ENCODE measurements at regions not wholly inside any gene's neighbourhood (a gene's known extent, or its start where the extent isn't known, plus 50 kb on each side); places are given as distances from the start of the nearest gene placed in this dataset.
"Not testable (repeated sequence)": the region's sequence is repeated elsewhere in the genome, so short reads cannot be mapped to it uniquely, and the experiment has no call there.

GRCh38 chr7:42726066-42726785 lies 185.6 kb downstream of the C7orf25 start:
- no peak for DNase-seq (ENCODE audit: low read depth, low spot score)
- TF ChIP-seq CTCF (IDR thresholded peaks at IDR 0.05; ENCODE audit: insufficient read depth, low read length, missing control alignments), result no peak
- CTCF ChIA-PET, result no interaction called here

DNA sequence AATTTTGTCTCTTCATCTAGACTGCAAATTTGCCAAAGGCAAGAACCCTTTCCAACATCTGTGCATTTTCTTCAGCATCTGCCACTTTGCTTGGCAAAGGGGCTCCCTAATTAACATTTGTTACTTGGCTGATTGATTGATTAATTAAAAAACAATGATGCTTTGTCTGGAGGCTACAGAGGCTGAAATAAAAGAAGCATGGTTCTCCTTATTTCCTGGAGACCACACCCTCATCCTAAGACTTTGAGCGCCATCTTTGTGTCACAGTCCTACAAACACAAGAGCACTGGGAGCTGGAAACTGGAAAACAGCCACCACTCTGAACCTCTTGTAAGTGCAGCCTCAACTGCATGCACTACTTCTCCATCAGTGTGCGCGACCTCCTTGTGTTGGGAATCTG lies 189.2 kb downstream of the C7orf25 start:
- ChIA-PET POLR2A (no interaction called here), CTCF (no interaction called here)
- no peak for DNase-seq (ENCODE audit: low read depth, low spot score)
- H3K4me3 ChIP-seq (ENCODE audit: low read depth, low read length), result no peak overlapping the region
- no peak for TF ChIP-seq CTCF (IDR thresholded peaks at IDR 0.05; ENCODE audit: insufficient read depth, low read length, missing control alignments)

More at GRCh38 chr7:42726066-42726785, 185.6 kb downstream of the C7orf25 start:
- POLR2A ChIA-PET, result no interaction called here
- no peak overlapping the region for H3K4me3 ChIP-seq (ENCODE audit: low read depth, low read length)

GRCh38 chr7:42722198-42722597 lies 189.7 kb downstream of the C7orf25 start:
- no peak for TF ChIP-seq CTCF (IDR thresholded peaks at IDR 0.05; ENCODE audit: insufficient read depth, low read length, missing control alignments)
- DNase-seq (ENCODE audit: low read depth, low spot score), result no peak
- ChIA-PET POLR2A (no interaction called here), CTCF (no interaction called here)
- H3K4me3 ChIP-seq (ENCODE audit: low read depth, low read length), result no peak overlapping the region

DNA sequence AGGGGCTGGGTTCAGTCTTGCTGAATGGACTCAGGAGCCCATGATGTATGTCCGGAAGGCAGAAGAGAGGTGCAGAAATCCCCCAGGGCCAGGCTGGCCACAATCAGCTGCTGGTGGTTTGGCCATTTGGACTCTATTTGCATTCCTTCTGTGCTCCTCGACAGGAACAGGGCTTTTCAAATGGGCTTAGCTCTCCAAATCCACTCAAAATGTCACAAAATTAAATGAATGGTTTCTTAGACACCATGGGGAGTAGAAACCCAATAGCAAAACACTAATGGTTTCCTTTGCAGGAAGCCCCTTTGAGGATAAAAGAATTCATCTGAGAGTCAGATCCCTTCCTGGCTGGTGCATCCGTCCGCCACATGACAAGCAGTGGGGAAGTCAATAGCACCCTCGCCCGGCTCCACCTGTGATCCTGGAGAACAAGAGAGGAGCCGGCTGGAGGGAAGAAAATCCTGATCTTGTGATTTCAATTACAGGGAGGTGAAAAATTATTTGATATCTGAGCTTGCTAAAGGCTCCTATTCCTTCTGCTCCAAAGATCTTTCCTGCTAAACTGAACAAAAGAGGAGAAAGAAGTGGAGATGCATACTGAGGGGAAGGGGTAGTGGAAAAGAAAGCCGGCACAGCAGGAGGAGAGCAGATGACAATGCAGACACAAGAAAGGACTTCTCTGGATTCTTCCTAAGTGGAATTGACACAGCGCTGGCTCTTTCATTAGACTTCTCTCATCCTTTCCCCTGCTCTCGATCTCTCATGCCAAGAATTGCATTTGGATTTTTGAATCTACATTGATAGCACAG lies 190.7 kb downstream of the C7orf25 start:
- no peak overlapping the region for H3K4me3 ChIP-seq (ENCODE audit: low read depth, low read length)
- ChIA-PET POLR2A (no interaction called here), CTCF (no interaction called here)
- no peak for DNase-seq (ENCODE audit: low read depth, low spot score)
- TF ChIP-seq CTCF (IDR thresholded peaks at IDR 0.05; ENCODE audit: insufficient read depth, low read length, missing control alignments), result no peak

DNA sequence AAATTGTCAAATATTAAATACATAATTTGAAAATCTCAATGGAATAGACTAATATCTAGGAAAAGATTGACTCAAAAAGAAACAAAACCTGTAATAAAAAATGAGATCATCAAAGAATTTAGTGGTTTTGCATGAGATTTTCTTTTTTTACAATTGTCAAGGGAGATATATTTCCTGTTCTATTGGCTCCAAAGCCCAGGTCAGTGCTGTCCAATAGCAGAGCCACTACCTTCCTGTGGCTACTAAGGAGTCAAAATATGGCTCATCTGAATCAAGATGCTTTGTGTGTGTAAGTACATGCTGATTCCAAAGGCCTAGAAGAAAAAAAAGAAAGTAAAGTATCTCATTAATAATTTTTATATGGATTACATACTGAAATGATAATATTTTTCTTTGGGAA lies 191.9 kb downstream of the C7orf25 start:
- no peak for TF ChIP-seq CTCF (IDR thresholded peaks at IDR 0.05; ENCODE audit: insufficient read depth, low read length, missing control alignments)
- no peak overlapping the region for H3K4me3 ChIP-seq (ENCODE audit: low read depth, low read length)
- ChIA-PET CTCF (no interaction called here), POLR2A (no interaction called here)
- no peak for DNase-seq (ENCODE audit: low read depth, low spot score)

DNA sequence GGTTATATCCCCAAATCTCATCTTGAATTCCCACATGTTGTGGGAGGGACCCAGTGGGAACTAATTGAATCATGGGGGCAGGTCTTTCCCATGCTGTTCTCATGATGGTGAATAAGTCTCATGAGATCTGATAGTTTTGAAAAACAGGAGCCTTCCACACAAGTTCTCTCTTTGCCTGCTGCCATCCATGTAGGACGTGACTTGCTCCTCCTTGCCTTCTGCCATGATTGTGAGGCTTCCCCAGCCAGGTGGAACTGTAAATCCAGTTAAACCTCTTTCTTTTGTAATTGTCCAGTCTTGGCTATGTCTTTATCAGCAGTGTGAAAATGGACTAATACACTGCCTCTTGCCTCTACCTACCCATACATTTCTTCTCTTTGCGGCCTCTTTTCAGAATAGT lies 193.4 kb downstream of the C7orf25 start:
- CTCF ChIA-PET; H3K4me3 ChIP-seq (ENCODE audit: low read depth, low read length); DNase-seq (ENCODE audit: low read depth, low spot score); POLR2A ChIA-PET: not testable (repeated sequence)
